ENCODE measurements at regions not wholly inside any gene's neighbourhood (a gene's known extent, or its start where the extent isn't known, plus 50 kb on each side); places are given as distances from the start of the nearest gene placed in this dataset.
"Not testable (repeated sequence)": the region's sequence is repeated elsewhere in the genome, so short reads cannot be mapped to it uniquely, and the experiment has no call there.

- DNase-seq (ENCODE audit: low read depth in 2 of 2) = no peak
Observed at GRCh38 chr5:152607401-152608160, 202.5 kb upstream of the NMUR2 start.

GRCh38 chr5:152608458-152608857, 203.4 kb upstream of the NMUR2 start:
- DNase-seq (ENCODE audit: low read depth in 2 of 2) = no peak

- DNase-seq (ENCODE audit: low read depth in 2 of 2) = no peak
Observed at GRCh38 chr5:152619756-152620155, 214.7 kb upstream of the NMUR2 start.

DNA sequence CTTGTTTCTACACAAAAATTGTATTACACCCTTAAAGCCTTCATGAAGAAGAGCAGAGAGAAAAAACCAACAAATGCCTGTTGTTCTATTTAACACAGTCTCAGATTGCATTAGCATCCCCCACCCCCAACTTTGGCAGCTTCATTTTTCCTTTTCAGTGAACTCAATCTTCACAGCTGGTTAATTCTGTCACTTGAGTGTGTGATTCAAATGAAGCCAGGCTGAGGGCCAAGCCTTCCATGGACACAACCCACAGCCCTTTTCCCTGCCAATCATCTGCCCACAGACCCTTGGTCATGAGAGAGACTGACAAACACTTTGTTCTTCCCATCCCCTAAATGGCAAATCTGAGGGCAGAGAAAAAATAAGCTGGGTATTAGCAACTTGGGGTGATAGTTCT, 217.5 kb upstream of the NMUR2 start:
- no peak for DNase-seq (ENCODE audit: low read depth in 2 of 2)

DNA sequence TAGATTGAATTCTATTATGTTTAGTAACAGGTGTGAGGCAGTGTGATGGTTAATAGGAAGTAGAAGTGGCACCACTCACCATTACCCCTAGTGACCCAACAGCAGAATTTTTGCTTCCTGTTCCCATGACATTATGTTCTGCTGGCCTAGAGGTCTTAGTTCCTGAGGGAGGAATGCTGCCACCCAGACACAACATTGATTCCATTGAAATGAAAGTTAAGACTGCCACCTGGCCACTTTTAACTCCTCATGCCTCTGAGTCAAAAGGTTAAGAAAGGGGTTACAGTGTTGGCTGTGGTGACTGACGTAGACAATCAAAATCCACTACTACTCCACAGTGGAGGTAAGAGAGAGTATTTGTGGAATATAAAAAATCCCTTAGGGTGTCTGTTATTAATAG, 218.9 kb upstream of the NMUR2 start:
- no peak for DNase-seq (ENCODE audit: low read depth in 2 of 2)

DNA sequence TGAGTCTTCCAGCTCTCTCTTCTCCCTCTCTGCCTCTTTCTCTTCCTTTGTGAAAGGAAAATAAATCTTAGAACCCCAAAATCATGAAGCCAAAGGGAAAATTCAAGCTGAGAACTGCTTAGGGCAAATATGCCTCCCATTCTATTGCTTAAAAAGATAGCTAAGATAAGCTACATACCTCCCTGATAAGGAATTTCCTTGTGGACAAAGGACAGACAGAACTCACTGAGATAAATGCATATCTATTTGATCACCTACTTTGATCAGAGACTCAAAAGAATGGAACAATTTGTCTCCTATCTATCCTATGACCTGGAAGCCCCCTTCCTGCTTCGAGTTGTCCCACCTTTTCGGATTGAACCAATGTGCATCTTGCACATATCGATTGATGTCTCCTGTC, 220.6 kb upstream of the NMUR2 start:
- no peak for DNase-seq (ENCODE audit: low read depth in 2 of 2)

DNA sequence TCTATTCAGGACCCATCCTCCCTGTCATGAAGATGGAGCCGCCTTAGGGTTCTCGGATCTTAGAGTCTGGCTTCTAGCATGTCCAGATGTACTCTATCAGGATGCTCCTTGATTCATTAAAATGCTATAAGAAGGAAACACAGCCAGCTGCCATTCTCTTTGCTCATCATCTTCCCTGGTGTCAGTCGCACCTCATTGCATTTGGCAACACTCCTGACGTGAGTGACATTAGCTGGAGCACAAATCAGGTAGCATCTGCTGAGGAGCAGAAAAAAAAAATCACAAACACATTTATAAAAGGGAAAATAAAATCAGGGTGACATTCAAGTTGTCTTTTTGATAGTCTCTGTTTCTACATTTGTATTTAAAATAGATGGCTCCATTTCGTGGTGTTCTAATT, 226.1 kb upstream of the NMUR2 start:
- no peak for DNase-seq (ENCODE audit: low read depth in 2 of 2)

DNA sequence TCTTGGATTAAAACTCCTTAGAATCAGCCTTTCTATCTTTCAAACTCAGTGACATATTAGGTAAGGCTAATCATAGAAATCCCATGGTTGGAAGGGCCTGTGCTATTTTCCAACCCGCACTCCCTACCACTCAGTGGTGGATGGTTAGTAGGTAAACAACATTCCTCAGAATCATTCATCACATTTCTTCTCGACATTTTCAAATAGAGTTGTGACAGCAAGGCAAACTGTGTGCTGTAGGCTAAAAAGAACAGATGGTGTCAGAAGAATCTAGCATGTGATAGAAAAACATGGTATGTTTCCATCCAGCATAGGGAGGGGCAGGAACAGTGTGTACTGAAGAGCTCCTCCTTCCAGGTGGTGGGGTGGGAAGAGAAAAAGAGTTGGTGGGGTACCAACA, 227.3 kb upstream of the NMUR2 start:
- no peak for DNase-seq (ENCODE audit: low read depth in 2 of 2)

DNA sequence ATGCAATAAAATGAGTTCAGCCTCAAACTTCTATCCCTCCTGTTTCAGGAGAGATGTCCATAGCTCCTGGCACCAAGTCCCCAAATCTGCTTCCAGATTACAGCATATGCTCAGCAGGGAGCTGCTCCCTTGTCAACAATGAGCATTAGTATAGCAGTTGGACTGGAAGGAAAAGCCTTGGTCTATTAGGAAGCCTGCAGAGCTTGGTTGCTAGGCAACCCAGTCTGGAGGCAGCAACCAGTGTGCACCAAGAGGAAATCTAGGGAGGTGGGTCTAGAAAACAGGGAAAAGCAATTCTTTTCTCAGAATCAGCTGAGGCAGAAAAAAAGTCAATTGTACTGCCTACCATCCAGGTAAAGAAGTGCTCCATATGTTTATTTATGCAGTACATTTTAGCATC, 229.5 kb upstream of the NMUR2 start:
- no peak for DNase-seq (ENCODE audit: low read depth in 2 of 2)

DNA sequence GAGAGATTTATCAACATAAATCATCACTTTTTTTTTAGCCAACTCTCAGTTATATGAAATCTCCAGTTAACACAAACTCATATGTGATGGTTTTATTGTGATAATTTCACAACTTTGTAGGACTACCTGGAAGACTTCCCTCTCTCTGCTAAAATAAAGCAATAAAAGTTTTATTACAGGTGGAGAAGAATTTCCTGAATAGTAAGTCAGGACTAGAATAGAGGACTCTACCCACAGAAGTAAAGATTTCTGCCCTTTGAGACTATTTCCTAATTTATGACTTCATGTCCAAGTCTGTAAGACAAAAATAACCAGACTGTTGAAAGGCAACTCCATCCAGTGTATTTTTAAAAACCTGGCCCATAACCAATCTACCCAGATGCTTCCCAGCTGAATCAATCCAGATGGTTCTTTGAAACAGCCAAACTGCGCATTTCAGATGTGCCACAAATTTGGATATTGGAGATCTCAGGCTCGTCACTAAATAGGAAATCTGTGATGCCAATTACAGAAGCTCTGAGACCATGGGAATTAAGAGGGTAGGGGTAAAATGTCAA, 234.0 kb upstream of the NMUR2 start:
- no peak for DNase-seq (ENCODE audit: low read depth in 2 of 2)

GRCh38 chr5:152641970-152642805, 237.1 kb upstream of the NMUR2 start:
- DNase-seq (ENCODE audit: low read depth in 2 of 2) = no peak

- DNase-seq (ENCODE audit: low read depth in 2 of 2) = no peak
Observed at GRCh38 chr5:152642880-152643279, 237.8 kb upstream of the NMUR2 start.

- DNase-seq (ENCODE audit: low read depth in 2 of 2) = no peak
Observed at GRCh38 chr5:152644029-152644728, 239.1 kb upstream of the NMUR2 start.

- no peak for DNase-seq (ENCODE audit: low read depth in 2 of 2)
Observed at GRCh38 chr5:152649609-152650008, 244.5 kb upstream of the NMUR2 start.

DNA sequence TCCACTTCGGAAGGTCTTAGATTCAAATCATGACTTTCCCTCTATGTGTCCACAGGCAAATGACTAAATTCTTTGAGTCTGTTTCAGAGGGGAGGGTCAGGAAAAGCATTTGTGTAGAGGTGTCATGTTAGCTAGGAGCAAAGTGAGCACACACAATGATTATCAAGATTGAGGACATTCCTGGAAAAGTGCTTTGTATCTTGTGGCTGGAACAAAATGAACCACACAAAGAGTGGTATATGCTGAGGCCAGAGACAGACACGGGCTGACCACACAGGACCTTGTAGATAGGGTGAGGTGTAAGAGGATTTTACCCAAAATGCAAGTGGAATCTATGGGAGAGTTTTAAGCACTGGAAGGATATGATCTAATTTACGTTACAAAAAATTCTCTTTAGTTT, 245.3 kb upstream of the NMUR2 start:
- no peak for DNase-seq (ENCODE audit: low read depth in 2 of 2)

GRCh38 chr5:152659470-152659869, 254.4 kb upstream of the NMUR2 start:
- not testable (repeated sequence) for DNase-seq (ENCODE audit: low read depth in 2 of 2)

DNA sequence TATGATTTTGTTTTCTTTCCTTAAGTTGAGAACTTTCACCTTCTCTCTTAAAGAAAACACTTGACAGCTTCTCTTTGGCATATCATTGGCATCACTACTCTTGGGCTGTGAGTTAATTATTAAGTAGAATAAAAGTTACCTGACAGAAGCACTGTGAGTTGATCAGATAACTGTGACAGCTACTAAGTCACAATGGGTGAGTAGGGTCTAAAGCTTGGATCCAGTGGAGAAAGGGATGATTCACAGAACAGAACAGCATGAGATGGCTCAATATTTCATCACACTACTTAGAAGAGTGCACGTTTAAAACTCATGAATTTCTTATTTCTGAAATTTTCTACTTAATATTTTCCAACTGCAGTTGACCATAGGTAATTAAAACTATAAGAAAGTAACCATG, 268.5 kb upstream of the NMUR2 start:
- DNase-seq (ENCODE audit: low read depth in 2 of 2) = no peak

GRCh38 chr5:152674403-152674802, 269.3 kb upstream of the NMUR2 start:
- no peak for DNase-seq (ENCODE audit: low read depth in 2 of 2)

- DNase-seq (ENCODE audit: low read depth in 2 of 2) = no peak
Observed at GRCh38 chr5:152676196-152676595, 271.1 kb upstream of the NMUR2 start.

DNA sequence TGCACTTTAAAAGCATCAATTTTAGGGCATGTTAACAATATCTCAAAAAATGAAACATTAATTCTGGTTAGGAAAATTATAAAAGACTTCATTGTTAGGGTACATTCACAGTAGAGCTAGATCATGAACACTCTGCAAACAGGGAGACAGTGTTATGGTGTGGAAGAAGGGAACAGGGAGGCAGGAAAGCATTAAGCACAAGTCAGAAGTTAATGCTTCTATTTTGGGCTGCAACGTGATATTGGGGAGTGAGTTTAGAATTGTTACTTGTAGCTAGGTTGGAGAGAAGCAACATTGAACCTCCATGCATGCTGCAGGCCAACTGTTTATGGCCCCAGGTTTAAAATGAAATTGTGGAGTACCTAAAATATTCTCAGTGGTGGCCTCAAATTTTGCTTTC, 278.1 kb upstream of the NMUR2 start:
- no peak for DNase-seq (ENCODE audit: low read depth in 2 of 2)

- no peak for DNase-seq (ENCODE audit: low read depth in 2 of 2)
Observed at GRCh38 chr5:152686931-152687330, 281.9 kb upstream of the NMUR2 start.

DNA sequence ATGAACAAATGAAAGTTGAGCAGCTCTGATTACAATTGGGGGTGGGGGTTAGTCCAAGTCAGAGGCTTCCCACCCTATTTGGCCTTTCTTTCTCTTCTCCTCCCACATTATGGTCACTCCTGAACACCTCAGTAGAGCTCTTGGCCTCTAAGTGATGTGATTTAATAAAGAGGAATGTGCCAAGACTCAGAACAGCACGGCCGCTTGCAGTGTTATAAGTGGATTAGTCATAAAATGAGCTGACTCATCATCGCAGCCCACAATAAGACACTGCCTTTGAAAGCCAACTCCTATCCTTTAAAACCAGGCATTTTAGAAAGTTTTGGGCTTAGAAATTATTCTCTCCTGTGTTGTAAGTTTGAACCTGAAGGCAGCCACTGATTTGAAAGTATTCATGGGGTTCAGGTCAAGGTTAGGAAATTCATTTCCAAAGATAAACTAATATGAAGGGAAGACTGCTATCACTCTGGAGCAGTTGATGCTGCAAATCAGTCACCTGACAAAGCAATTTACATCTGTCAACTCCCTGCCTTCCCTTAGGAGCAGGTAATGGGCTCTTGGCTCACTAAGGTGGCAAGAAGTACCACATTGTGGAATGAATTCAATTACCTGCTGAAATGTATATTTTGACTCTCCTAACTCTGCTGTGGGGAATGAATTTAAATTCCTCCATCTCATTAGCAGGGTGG, 283.6 kb upstream of the NMUR2 start:
- peak; percentile 81 to 82 for DNase-seq (ENCODE audit: low read depth in 2 of 2)
